Breast epithelium (tissue), 4 donors: ENCODE measurements at regions not wholly inside any gene's neighbourhood (a gene's known extent, or its start where the extent isn't known, plus 50 kb on each side); places are given as distances from the start of the nearest gene placed in this dataset.

Experiments
- DNase-seq, 2 donors: peaks; one replicate each; pipeline ENCODE4 v3.0.0-alpha.2; 2019; ENCODE audit warnings: low spot score in 2 of 2
- H3K27ac ChIP-seq, 2 donors: fragments of 200-600 bp; sonication (generic) in 1 of 2; one replicate each; pipeline ENCODE4 v1.5.1; 2016 to 2019; ENCODE audit warnings: mild to moderate bottlenecking in 1 of 2
- H3K27me3 ChIP-seq, 2 donors: fragments of 200-600 bp; sonication (generic) in 1 of 2; one replicate each; pipeline versions ENCODE4 v1.5.1 to v1.6.0; 2017 to 2019; ENCODE audit warnings: control low read depth in 1 of 2, mild to moderate bottlenecking in 1 of 2
- H3K36me3 ChIP-seq: fragments of 200-600 bp; one replicate; pipeline ENCODE4 v1.5.1; 2019
- H3K4me1 ChIP-seq, 2 donors: fragments of 200-600 bp; sonication (generic); one replicate each; pipeline ENCODE4 v1.5.1; 2016 to 2019; ENCODE audit warnings: control low read depth in 1 of 2
- H3K4me3 ChIP-seq, 3 donors: fragments of 200-600 bp; sonication (generic); 1 replicate in 2 of 3; 2 replicates in 1 of 3; pipeline ENCODE4 v1.5.1; 2016 to 2019; ENCODE audit warnings: mild to moderate bottlenecking in 3 of 3, moderate library complexity in 2 of 3
- H3K9me3 ChIP-seq, 2 donors: fragments of 200-600 bp; sonication (generic) in 1 of 2; one replicate each; pipeline ENCODE4 v1.5.1; 2016 to 2019; ENCODE audit warnings: control low read depth in 1 of 2
- CTCF ChIP-seq, 3 donors: fragments of 450-650 bp; IDR thresholded peaks; one replicate each; pipeline ENCODE4 v1.5.1; 2016 to 2017; ENCODE audit warnings: antibody characterized with exemption in 3 of 3, mild to moderate bottlenecking in 3 of 3, moderate library complexity in 3 of 3
- POLR2A ChIP-seq: fragments of 450-650 bp; IDR thresholded peaks from one replicate; pipeline ENCODE4 v1.6.1; 2016; ENCODE audit warnings: antibody characterized with exemption, mild to moderate bottlenecking, moderate library complexity
- POLR2AphosphoS5 ChIP-seq, 3 donors: sonication (generic); formaldehyde crosslinking; IDR thresholded peaks; one replicate each; pipeline ENCODE4 v1.6.1; 2017; ENCODE audit warnings: antibody characterized with exemption in 3 of 3
- intact Hi-C: fragments of 100-400 bp; cut with DNase I; formaldehyde crosslinking; loops from one replicate; pipeline ENCODE4 v1.15.1; 2023; ENCODE audit warnings: low total_unique reads

- TF ChIP-seq POLR2A = no peak
- no peak for TF ChIP-seq CTCF (IDR thresholded peaks at IDR 0.05)
- no peak for TF ChIP-seq POLR2AphosphoS5 (IDR thresholded peaks at IDR 0.05)
- intact Hi-C loops = no loop called here
- no peak for DNase-seq
- Histone ChIP-seq H3K27me3 (no peaks in the 10 kb centered on the region), H3K4me1 (no peaks in the 10 kb centered on the region), H3K36me3 (no peaks in the 10 kb centered on the region), H3K27ac (no peak overlapping the region), H3K9me3 (no peaks in the 10 kb centered on the region), H3K4me3 (no peak overlapping the region)
Observed at GRCh38 chr7:80991654-80992053, 72.8 kb upstream of the SEMA3C start.

GRCh38 chr7:80984619-80985018 is 65.8 kb upstream of the SEMA3C start:
- Histone ChIP-seq H3K36me3 (no peaks in the 10 kb centered on the region), H3K27me3 (no peaks in the 10 kb centered on the region), H3K9me3 (peaks cover 0 to 9% of the 10 kb centered on the region in 2 donors), H3K27ac (no peak overlapping the region), H3K4me3 (no peak overlapping the region), H3K4me1 (no peaks in the 10 kb centered on the region)
- no peak for DNase-seq
- TF ChIP-seq CTCF (IDR thresholded peaks at IDR 0.05) (no peak), POLR2A (no peak), POLR2AphosphoS5 (IDR thresholded peaks at IDR 0.05) (no peak)
- intact Hi-C loops = no loop called here

- intact Hi-C loops = no loop called here
- Histone ChIP-seq H3K4me1 (no peaks in the 10 kb centered on the region), H3K9me3 (peaks cover 0 to 21% of the 10 kb centered on the region in 2 donors), H3K27me3 (no peaks in the 10 kb centered on the region), H3K27ac (no peak overlapping the region), H3K36me3 (no peaks in the 10 kb centered on the region), H3K4me3 (no peak overlapping the region)
- TF ChIP-seq POLR2AphosphoS5 (IDR thresholded peaks at IDR 0.05) = no peak
- TF ChIP-seq POLR2A = no peak
- no peak for TF ChIP-seq CTCF (IDR thresholded peaks at IDR 0.05)
- DNase-seq = no peak
Observed at GRCh38 chr7:80981405-80981804, 62.6 kb upstream of the SEMA3C start.

GRCh38 chr7:80977751-80978150 is 58.9 kb upstream of the SEMA3C start:
- intact Hi-C loops = no loop called here
- Histone ChIP-seq H3K4me3 (no peak overlapping the region), H3K27me3 (no peaks in the 10 kb centered on the region), H3K9me3 (peaks cover 3 to 21% of the 10 kb centered on the region in 2 donors), H3K27ac (no peak overlapping the region), H3K36me3 (no peaks in the 10 kb centered on the region), H3K4me1 (no peaks in the 10 kb centered on the region)
- TF ChIP-seq POLR2AphosphoS5 (IDR thresholded peaks at IDR 0.05) = no peak
- DNase-seq = no peak

GRCh38 chr7:80974396-80975358 is 55.8 kb upstream of the SEMA3C start:
- Histone ChIP-seq H3K36me3 (no peaks in the 10 kb centered on the region), H3K4me1 (no peaks in the 10 kb centered on the region), H3K27me3 (no peaks in the 10 kb centered on the region), H3K9me3 (peaks cover 3 to 13% of the 10 kb centered on the region in 2 donors), H3K27ac (no peak overlapping the region), H3K4me3 (no peak overlapping the region)
- TF ChIP-seq CTCF (IDR thresholded peaks at IDR 0.05) (no peak), POLR2A (no peak), POLR2AphosphoS5 (IDR thresholded peaks at IDR 0.05) (no peak)
- intact Hi-C loops = no loop called here
- DNase-seq = no peak
